ENCODE measurements at regions not wholly inside any gene's neighbourhood (a gene's known extent, or its start where the extent isn't known, plus 50 kb on each side); places are given as distances from the start of the nearest gene placed in this dataset.

GRCh38 chrX:155766321-155766720, 114.8 kb upstream of the VAMP7 start:
- CTCF ChIA-PET = no interaction called here
- no peak for DNase-seq (ENCODE audit: low spot score)
- peaks cover 44% of the 10 kb centered on the region for H3K9me3 Mint-ChIP-seq
- POLR2A ChIA-PET = no interaction called here
- H3K4me3 Mint-ChIP-seq = peak overlapping the region; percentile 90
- H3K36me3 Mint-ChIP-seq = peaks cover 23% of the 10 kb centered on the region
- H3K4me1 Mint-ChIP-seq = peaks cover 37% of the 10 kb centered on the region
- H3K27ac Mint-ChIP-seq = peak overlapping the region; percentile 71; the same call in 1 of the 2 replicates
- no peaks in the 10 kb centered on the region for H3K27me3 Mint-ChIP-seq (ENCODE audit: low read depth)
- ATAC-seq = no peak
- TF ChIP-seq SMAD3 (CRISPR knock-in tag; IDR thresholded peaks at IDR 0.05; ENCODE audit: borderline replicate concordance) (no peak), ETV6 (CRISPR knock-in tag; IDR thresholded peaks at IDR 0.05) (no peak), ZNF219 (CRISPR knock-in tag; IDR thresholded peaks at IDR 0.05; ENCODE audit: borderline replicate concordance) (no peak), ERG (CRISPR knock-in tag; IDR thresholded peaks at IDR 0.05) (no peak), ZNF425 (CRISPR knock-in tag; conservative IDR thresholded peaks at IDR 0.05) (no peak), NR3C1 (CRISPR knock-in tag; conservative IDR thresholded peaks at IDR 0.05; ENCODE audit: low read depth) (no peak), SP1 (CRISPR knock-in tag; conservative IDR thresholded peaks at IDR 0.05) (no peak), USF1 (CRISPR knock-in tag; IDR thresholded peaks at IDR 0.05) (no peak), ARID4B (CRISPR knock-in tag; IDR thresholded peaks at IDR 0.05; ENCODE audit: borderline replicate concordance) (no peak), EMX1 (CRISPR knock-in tag; IDR thresholded peaks at IDR 0.05) (no peak), RELA (CRISPR knock-in tag; IDR thresholded peaks at IDR 0.05; ENCODE audit: borderline replicate concordance) (no peak), ZNF396 (CRISPR knock-in tag; IDR thresholded peaks at IDR 0.05; ENCODE audit: borderline replicate concordance) (no peak), ZNF138 (CRISPR knock-in tag; conservative IDR thresholded peaks at IDR 0.05) (no peak), FOXJ3 (CRISPR knock-in tag; IDR thresholded peaks at IDR 0.05; ENCODE audit: borderline replicate concordance) (no peak)
- TF ChIP-seq, protein P1, sequence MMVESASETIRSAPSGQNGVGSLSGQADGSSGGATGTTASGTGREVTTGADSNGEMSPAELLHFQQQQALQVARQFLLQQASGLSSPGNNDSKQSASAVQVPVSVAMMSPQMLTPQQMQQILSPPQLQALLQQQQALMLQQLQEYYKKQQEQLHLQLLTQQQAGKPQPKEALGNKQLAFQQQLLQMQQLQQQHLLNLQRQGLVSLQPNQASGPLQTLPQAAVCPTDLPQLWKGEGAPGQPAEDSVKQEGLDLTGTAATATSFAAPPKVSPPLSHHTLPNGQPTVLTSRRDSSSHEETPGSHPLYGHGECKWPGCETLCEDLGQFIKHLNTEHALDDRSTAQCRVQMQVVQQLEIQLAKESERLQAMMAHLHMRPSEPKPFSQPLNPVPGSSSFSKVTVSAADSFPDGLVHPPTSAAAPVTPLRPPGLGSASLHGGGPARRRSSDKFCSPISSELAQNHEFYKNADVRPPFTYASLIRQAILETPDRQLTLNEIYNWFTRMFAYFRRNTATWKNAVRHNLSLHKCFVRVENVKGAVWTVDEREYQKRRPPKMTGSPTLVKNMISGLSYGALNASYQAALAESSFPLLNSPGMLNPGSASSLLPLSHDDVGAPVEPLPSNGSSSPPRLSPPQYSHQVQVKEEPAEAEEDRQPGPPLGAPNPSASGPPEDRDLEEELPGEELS (CRISPR knock-in tag; IDR thresholded peaks at IDR 0.05) = no peak
- TF ChIP-seq, protein P2, sequence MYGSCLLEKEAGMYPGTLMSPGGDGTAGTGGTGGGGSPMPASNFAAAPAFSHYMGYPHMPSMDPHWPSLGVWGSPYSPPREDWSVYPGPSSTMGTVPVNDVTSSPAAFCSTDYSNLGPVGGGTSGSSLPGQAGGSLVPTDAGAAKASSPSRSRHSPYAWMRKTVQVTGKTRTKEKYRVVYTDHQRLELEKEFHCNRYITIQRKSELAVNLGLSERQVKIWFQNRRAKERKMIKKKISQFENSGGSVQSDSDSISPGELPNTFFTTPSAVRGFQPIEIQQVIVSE (CRISPR knock-in tag; IDR thresholded peaks at IDR 0.05; ENCODE audit: borderline replicate concordance) = no peak
- TF ChIP-seq, protein P3, sequence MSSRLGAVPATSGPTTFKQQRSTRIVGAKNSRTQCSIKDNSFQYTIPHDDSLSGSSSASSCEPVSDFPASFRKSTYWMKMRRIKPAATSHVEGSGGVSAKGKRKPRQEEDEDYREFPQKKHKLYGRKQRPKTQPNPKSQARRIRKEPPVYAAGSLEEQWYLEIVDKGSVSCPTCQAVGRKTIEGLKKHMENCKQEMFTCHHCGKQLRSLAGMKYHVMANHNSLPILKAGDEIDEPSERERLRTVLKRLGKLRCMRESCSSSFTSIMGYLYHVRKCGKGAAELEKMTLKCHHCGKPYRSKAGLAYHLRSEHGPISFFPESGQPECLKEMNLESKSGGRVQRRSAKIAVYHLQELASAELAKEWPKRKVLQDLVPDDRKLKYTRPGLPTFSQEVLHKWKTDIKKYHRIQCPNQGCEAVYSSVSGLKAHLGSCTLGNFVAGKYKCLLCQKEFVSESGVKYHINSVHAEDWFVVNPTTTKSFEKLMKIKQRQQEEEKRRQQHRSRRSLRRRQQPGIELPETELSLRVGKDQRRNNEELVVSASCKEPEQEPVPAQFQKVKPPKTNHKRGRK (CRISPR knock-in tag; IDR thresholded peaks at IDR 0.05; ENCODE audit: borderline replicate concordance) = no peak

Measured in WTC11 (cell line).